ENCODE measurements at regions not wholly inside any gene's neighbourhood (a gene's known extent, or its start where the extent isn't known, plus 50 kb on each side); places are given as distances from the start of the nearest gene placed in this dataset.

- TF ChIP-seq CTCF (IDR thresholded peaks at IDR 0.05; ENCODE audit: low read length): no peak
- no peak for TF ChIP-seq EZH2 (optimal IDR thresholded peaks at IDR 0.05; ENCODE audit: low read depth, low read length)
- TF ChIP-seq EZH2phosphoT487 (IDR thresholded peaks at IDR 0.05; ENCODE audit: low read length): no peak
Measured at GRCh38 chr2:55809875-55810621, 113.5 kb downstream of the EFEMP1 start.

Data from MM.1S (cell line).